Heart left ventricle (tissue), 16 donors: ENCODE measurements at regions not wholly inside any gene's neighbourhood (a gene's known extent, or its start where the extent isn't known, plus 50 kb on each side); places are given as distances from the start of the nearest gene placed in this dataset.

Experiments used
- ATAC-seq, 4 donors: fragments of 200-7000 bp; cut with Tn5 transposase; one replicate each; pipeline ENCODE4 v1.9.1; 2020 to 2022; ENCODE audit warnings: moderate library complexity in 4 of 4, mild to moderate bottlenecking in 3 of 4, moderate number of reproducible peaks in 1 of 4
- DNase-seq, 5 donors: peaks; one replicate each; pipeline ENCODE4 v3.0.0-alpha.2; 2020
- H3K27ac ChIP-seq, 12 donors: fragments of 200-600 bp; sonication (generic) in 4 of 12; one replicate each; pipeline versions ENCODE4 v1.5.0 to v1.8.0; 2016 to 2022; ENCODE audit warnings: mild to moderate bottlenecking in 2 of 12
- H3K27me3 ChIP-seq, 9 donors: fragments of 200-600 bp; sonication (generic) in 2 of 9; one replicate each; pipeline versions ENCODE4 v1.5.1 to v1.8.0; 2016 to 2022; ENCODE audit warnings: mild to moderate bottlenecking in 3 of 9
- H3K36me3 ChIP-seq, 9 donors: fragments of 200-600 bp; sonication (generic) in 2 of 9; one replicate each; pipeline versions ENCODE4 v1.5.0 to v1.8.0; 2018 to 2022; ENCODE audit warnings: mild to moderate bottlenecking in 2 of 9
- H3K4me1 ChIP-seq, 12 donors: fragments of 200-600 bp; sonication (generic) in 4 of 12; one replicate each; pipeline versions ENCODE4 v1.5.0 to v1.8.0; 2016 to 2022; ENCODE audit warnings: mild to moderate bottlenecking in 3 of 12
- H3K4me3 ChIP-seq, 12 donors: fragments of 200-600 bp; sonication (generic) in 4 of 12; one replicate each; pipeline versions ENCODE4 v1.5.0 to v1.8.0; 2017 to 2022; ENCODE audit warnings: mild to moderate bottlenecking in 9 of 12, moderate library complexity in 4 of 12
- H3K9me3 ChIP-seq, 12 donors: fragments of 200-600 bp; sonication (generic) in 4 of 12; one replicate each; pipeline versions ENCODE4 v1.5.0 to v1.8.0; 2016 to 2022; ENCODE audit warnings: mild to moderate bottlenecking in 1 of 12
- POLR2A ChIP-seq, 2 donors: fragments of 450-650 bp; IDR thresholded peaks; one replicate each; pipeline ENCODE4 v1.6.1; 2017; ENCODE audit warnings: antibody characterized with exemption in 2 of 2, mild to moderate bottlenecking in 2 of 2, moderate library complexity in 2 of 2
- WGBS, 4 donors: extraction: QIAGEN DNeasy Blood & Tissue Kit in 2 of 4; methylation state at CpG; one replicate each; pipeline versions ENCODE4 v1.1.5 to v1.1.7; 2013 to 2018; 5-methylcytosine and 5-hydroxymethylcytosine counted together
- intact Hi-C, 10 donors: fragments of 100-400 bp; cut with DNase I; formaldehyde crosslinking; loops; one replicate each; pipeline versions ENCODE4 v1.11.1 to v1.14.2; 2022
- TF ChIP-seq, protein P1 (sequence below), 12 donors: fragments of 200-600 bp; sonication (generic) in 4 of 12; IDR thresholded peaks; one replicate each; pipeline versions ENCODE4 v1.5.0 to v1.8.0; 2018 to 2022; ENCODE audit warnings: antibody characterized with exemption in 12 of 12, mild to moderate bottlenecking in 5 of 12
- donor health status: ischemic (EF 13 %, LVEDD 7.1; RV severe dilation, severe dysfunction).
- donor health status: healthy with polysubstance abuse.
- donor health status: DM: no; HTN: yes; CAD: no.
- donor health status: DM: no; HTN: no; CAD: no.
- donor health status: ischemic (EF 25% LVEDD 6.9; RV normal size, moderate dysfunction).
- donor health status: ischemic (EF 25% LVEDD 5.7; RV mildly dilated, moderate dysfunction).
- donor health status: healthy.
- donor health status: DM: yes; HTN: yes; CAD: no.
- donor health status: ischemic (EF 35%, LVEDD 5.7; RV mildly dilated, moderate dysfunction).
- donor health status: nonischemic (EF 11% LVEDD 7.7; RV severe dilation, severe dysfunction).
- donor health status: DM: yes; HTN: yes; CAD: no.
- donor health status: PGD.
- donor health status: ischemic (EF 29% LVEDD 5.4; RV normal size, mild dysfunction).
- donor health status: nonischemic (EF 23%, LVEDD 6.1; RV moderate dilation, normal function).

DNA sequence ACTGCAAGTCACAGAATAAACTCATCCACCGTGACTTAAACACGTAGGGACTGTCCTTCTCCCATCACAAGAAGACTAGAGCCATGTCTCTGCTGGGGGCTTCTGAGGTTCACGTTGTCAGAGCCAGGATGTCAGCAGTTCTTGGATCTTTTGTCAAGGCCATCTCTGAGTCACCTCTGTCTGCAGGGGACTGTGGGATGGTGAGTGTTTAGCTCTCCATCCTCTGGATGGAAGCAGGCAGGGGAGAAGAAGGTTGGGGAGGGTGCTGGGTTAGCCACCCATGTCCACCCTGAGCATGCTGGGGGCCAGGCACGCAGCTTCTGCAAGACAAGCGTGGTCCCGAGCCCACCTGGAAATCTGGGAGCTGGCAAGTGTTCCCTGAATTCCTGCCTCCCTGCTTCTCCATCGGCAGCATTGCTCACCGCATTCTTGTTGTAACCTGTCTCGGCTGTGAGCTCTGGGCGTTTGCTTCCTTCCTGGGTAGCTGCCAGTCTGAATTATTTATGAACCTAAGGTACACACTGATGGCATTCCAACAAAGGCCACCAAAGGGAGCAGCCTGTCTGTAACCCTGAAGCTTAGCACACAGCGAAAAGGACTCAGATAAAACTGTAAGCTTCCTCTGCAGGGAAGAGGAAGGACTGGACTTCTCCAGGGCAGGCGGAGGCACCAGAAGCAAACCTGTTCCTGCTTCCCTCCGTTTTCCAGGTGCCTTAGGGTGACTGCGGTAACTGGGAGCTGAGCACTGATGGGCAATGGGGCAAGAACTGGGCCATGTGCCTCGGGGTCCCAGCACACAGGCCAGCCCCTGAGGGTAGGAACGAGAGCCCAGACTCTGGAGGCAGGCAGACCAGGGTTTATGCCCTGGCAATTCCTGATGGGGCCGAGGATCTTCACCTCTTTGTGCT is 88.6 kb downstream of the RIPK4 start:
- no peaks in the 10 kb centered on the region for H3K36me3 ChIP-seq
- intact Hi-C loops: no loop called here
- peak overlapping the region in 8 of 12 donors; percentile 22 to 71 (median 38) for H3K27ac ChIP-seq
- H3K4me3 ChIP-seq: peak overlapping the region in 1 of 12 donors; percentile 8
- WGBS, 4 donors: 59 to 66% (median 63%) methylated on average over 17 of the region's 17 CpGs
- peak in 2 of 4 donors; percentile 5 to 26 for ATAC-seq
- no peaks in the 10 kb centered on the region for H3K9me3 ChIP-seq
- DNase-seq: no peak
- TF ChIP-seq POLR2A (IDR thresholded peaks at IDR 0.05): no peak
- peaks cover 0 to 15% (median 4%) of the 10 kb centered on the region in 12 donors for H3K4me1 ChIP-seq
- peaks cover 0 to 6% (median 0%) of the 10 kb centered on the region in 9 donors for H3K27me3 ChIP-seq

DNA sequence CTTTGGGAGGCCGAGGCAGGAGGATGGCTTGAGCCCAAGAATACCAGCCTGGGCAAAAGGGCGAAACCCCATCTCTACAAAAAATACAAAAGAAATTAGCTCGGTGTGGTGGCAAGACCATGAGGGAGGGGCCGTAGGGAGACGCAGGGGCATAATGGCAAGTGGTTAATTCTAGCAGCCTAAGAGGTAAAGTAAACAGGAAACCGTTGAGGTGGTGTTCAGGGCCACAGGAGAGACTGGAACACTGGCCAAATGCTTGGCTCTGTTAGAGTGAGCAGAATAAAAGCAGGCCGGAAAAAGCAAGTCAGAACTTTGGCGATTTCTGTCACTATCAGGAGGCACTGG is 89.2 kb downstream of the RIPK4 start:
- Histone ChIP-seq H3K4me3 (no peak overlapping the region), H3K36me3 (no peaks in the 10 kb centered on the region), H3K27me3 (peaks cover 0 to 6% (median 0%) of the 10 kb centered on the region in 9 donors), H3K9me3 (no peaks in the 10 kb centered on the region), H3K27ac (no peak overlapping the region), H3K4me1 (peaks cover 0 to 15% (median 4%) of the 10 kb centered on the region in 12 donors)
- intact Hi-C loops: no loop called here
- DNase-seq: no peak
- ATAC-seq: no peak
- TF ChIP-seq POLR2A (IDR thresholded peaks at IDR 0.05): no peak
- TF ChIP-seq, protein P1, sequence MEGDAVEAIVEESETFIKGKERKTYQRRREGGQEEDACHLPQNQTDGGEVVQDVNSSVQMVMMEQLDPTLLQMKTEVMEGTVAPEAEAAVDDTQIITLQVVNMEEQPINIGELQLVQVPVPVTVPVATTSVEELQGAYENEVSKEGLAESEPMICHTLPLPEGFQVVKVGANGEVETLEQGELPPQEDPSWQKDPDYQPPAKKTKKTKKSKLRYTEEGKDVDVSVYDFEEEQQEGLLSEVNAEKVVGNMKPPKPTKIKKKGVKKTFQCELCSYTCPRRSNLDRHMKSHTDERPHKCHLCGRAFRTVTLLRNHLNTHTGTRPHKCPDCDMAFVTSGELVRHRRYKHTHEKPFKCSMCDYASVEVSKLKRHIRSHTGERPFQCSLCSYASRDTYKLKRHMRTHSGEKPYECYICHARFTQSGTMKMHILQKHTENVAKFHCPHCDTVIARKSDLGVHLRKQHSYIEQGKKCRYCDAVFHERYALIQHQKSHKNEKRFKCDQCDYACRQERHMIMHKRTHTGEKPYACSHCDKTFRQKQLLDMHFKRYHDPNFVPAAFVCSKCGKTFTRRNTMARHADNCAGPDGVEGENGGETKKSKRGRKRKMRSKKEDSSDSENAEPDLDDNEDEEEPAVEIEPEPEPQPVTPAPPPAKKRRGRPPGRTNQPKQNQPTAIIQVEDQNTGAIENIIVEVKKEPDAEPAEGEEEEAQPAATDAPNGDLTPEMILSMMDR (IDR thresholded peaks at IDR 0.05): no peak
- 78 to 85% (median 81%) methylated on average over 8 of the region's 8 CpGs for WGBS, 4 donors

DNA sequence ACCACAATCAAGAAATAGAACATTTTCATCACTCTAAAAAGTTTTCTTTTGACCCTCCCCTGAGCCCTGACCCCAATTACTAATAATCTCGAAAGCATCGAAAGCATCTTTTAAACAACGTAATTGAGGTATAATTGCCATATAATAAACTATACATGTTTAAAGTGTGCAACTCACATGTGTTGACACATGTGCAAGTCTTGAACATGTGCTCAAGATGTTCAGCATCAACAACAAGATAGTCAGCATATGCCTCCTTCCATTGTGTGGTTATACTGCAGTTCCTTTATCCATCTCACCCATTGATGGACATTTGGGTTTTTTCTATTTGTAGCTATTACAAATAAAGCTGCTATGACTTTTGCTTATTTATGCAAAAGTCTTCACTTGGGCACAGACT is 90.7 kb downstream of the RIPK4 start:
- Histone ChIP-seq H3K9me3 (no peaks in the 10 kb centered on the region), H3K27me3 (peaks cover 0 to 6% (median 0%) of the 10 kb centered on the region in 9 donors), H3K4me3 (no peak overlapping the region), H3K27ac (no peak overlapping the region), H3K36me3 (no peaks in the 10 kb centered on the region), H3K4me1 (peaks cover 0 to 15% (median 4%) of the 10 kb centered on the region in 12 donors)
- intact Hi-C loops: no loop called here
- WGBS, 4 donors: 86 to 93% (median 90%) methylated on average over 3 of the region's 3 CpGs
- no peak for DNase-seq
- TF ChIP-seq, protein P1 (IDR thresholded peaks at IDR 0.05): no peak
- TF ChIP-seq POLR2A (IDR thresholded peaks at IDR 0.05): no peak
- no peak for ATAC-seq

DNA sequence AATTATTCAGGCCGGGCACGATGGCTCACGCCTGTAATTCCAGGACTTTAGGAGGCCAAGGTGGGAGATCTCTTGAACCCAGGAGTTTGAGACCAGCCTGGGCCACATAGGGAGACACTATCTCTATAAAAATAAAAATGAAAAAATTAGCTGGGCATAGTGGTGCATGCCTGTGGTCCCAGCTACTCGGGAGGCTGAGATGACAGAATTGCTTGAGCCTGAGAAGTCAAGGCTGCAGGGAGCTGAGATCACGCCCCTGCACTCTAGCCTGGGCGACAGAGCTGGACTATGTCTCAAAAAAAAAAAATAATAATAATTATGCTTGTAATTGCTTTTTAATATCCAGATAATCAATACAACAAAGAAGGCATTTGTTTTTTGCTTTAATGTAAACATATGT is 91.3 kb downstream of the RIPK4 start:
- Histone ChIP-seq H3K36me3 (no peaks in the 10 kb centered on the region), H3K9me3 (no peaks in the 10 kb centered on the region), H3K4me1 (peaks cover 0 to 15% (median 4%) of the 10 kb centered on the region in 12 donors), H3K27me3 (peaks cover 0 to 3% (median 0%) of the 10 kb centered on the region in 9 donors), H3K27ac (no peak overlapping the region), H3K4me3 (no peak overlapping the region)
- ATAC-seq: no peak
- 72 to 81% (median 78%) methylated on average over 6 of the region's 6 CpGs for WGBS, 4 donors
- intact Hi-C loops: no loop called here
- TF ChIP-seq, protein P1 (IDR thresholded peaks at IDR 0.05): no peak
- no peak for TF ChIP-seq POLR2A (IDR thresholded peaks at IDR 0.05)
- no peak for DNase-seq
